ENCODE measurements at regions not wholly inside any gene's neighbourhood (a gene's known extent, or its start where the extent isn't known, plus 50 kb on each side); places are given as distances from the start of the nearest gene placed in this dataset.
"Not testable (repeated sequence)": the region's sequence is repeated elsewhere in the genome, so short reads cannot be mapped to it uniquely, and the experiment has no call there.

DNA sequence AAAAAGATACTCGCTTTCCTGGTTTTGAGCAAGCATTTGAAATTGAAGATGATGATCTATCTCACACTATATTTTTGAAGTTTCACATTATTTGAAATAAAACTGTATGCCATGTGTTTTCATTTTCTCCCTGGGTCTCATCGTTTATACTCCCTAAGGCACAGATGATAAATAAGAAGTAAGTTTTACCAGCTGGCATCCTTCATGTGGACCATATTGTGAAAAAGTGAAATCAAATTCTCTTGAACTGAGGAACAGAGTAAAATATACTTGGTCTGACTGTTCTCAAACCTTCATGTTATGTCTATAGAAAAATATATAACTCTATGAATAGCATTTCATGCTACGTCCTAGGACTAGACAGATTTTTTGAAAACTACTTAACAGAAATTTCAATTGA lies 1600.9 kb upstream of the C9orf72 start:
- Histone ChIP-seq H3K4me3 (no peak overlapping the region), H3K27ac (no peak overlapping the region), H3K4me1 (no peaks in the 10 kb centered on the region), H3K36me3 (no peaks in the 10 kb centered on the region), H3K27me3 (no peaks in the 10 kb centered on the region), H3K9me3 (no peaks in the 10 kb centered on the region)
- TF ChIP-seq, protein P1, sequence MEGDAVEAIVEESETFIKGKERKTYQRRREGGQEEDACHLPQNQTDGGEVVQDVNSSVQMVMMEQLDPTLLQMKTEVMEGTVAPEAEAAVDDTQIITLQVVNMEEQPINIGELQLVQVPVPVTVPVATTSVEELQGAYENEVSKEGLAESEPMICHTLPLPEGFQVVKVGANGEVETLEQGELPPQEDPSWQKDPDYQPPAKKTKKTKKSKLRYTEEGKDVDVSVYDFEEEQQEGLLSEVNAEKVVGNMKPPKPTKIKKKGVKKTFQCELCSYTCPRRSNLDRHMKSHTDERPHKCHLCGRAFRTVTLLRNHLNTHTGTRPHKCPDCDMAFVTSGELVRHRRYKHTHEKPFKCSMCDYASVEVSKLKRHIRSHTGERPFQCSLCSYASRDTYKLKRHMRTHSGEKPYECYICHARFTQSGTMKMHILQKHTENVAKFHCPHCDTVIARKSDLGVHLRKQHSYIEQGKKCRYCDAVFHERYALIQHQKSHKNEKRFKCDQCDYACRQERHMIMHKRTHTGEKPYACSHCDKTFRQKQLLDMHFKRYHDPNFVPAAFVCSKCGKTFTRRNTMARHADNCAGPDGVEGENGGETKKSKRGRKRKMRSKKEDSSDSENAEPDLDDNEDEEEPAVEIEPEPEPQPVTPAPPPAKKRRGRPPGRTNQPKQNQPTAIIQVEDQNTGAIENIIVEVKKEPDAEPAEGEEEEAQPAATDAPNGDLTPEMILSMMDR (IDR thresholded peaks at IDR 0.05) = no peak
- intact Hi-C loops (cut with DNase I) = no loop called here
- ATAC-seq = no peak
- no peak for DNase-seq

DNA sequence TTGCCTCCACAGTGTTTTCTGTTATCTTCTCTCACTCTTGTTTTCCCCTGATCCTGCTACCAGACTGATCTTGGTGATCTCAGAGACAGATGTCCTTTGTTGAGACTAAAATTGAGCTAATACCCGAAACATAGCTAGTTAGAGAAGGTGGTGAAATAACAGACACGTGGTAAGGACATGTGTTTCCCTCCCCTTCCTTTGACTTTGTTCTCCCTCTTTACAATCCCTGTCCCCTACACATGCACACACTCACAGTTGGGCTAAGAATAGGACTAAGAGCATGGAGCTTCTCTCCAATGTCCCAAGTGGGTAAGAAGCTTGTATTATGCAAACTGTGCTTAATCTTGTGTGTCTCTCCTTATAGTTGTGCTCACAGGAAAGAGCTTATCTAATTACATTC lies 1603.0 kb upstream of the C9orf72 start:
- DNase-seq (no peak), ATAC-seq (no peak)
- H3K27ac ChIP-seq = no peak overlapping the region
- TF ChIP-seq, protein P1 (IDR thresholded peaks at IDR 0.05) = no peak
- no peaks in the 10 kb centered on the region for H3K9me3 ChIP-seq
- no peaks in the 10 kb centered on the region for H3K36me3 ChIP-seq
- no peaks in the 10 kb centered on the region for H3K4me1 ChIP-seq
- H3K4me3 ChIP-seq = no peak overlapping the region
- intact Hi-C loops (cut with DNase I) = no loop called here
- H3K27me3 ChIP-seq = no peaks in the 10 kb centered on the region

DNA sequence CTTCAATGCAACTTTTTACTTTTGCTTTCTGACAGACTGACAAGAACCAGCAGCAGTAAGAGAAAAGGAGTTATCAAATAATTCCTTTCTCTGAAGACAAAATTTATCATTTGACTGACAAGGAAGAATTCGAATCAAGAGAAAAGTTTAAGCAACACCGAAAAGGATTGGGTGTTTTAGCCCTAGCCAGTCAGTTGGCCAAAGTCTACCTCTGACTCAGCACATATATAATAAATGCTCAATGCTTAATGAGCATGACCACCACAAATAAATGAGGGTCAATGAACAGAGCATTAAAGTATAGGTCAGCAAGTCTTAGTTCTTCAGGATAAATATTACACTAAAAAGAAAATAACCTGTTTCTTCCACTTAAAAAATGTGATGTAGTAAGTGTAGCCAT lies 1603.5 kb upstream of the C9orf72 start:
- DNase-seq = no peak

DNA sequence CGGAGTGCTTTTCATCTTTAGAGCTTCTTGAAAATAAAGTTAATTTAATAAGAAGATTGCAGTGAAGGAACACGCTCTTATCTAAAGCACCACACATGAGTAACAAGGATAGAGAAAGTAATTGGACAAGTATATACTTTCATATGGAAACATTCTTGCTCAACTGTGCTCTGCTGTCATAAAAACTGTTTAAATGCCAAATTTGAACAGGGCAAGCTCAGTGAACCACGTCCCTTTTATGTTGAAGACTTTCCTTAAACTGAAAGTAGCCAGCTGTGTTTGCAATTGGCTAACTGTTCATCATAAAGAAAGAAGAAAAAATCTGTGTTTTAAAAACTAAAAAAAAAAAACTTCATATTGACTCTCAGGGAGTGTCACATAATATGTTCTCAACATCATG lies 1610.7 kb upstream of the C9orf72 start:
- Histone ChIP-seq H3K27ac (no peak overlapping the region), H3K4me1 (no peaks in the 10 kb centered on the region), H3K9me3 (no peaks in the 10 kb centered on the region), H3K4me3 (no peak overlapping the region), H3K36me3 (no peaks in the 10 kb centered on the region), H3K27me3 (no peaks in the 10 kb centered on the region)
- ATAC-seq (no peak), DNase-seq (peak in 2 of 4 donors; percentile 17 to 34)
- TF ChIP-seq, protein P1 (IDR thresholded peaks at IDR 0.05) = no peak
- intact Hi-C loops (cut with DNase I) = no loop called here

More for the DNA sequence above, 1603.5 kb upstream of the C9orf72 start:
- no peaks in the 10 kb centered on the region for H3K9me3 ChIP-seq
- TF ChIP-seq, protein P1 (IDR thresholded peaks at IDR 0.05) = no peak
- H3K27me3 ChIP-seq = no peaks in the 10 kb centered on the region
- no peak for ATAC-seq
- no peak overlapping the region for H3K27ac ChIP-seq
- H3K4me3 ChIP-seq = no peak overlapping the region
- no peaks in the 10 kb centered on the region for H3K4me1 ChIP-seq
- intact Hi-C loops (cut with DNase I) = no loop called here
- no peaks in the 10 kb centered on the region for H3K36me3 ChIP-seq

DNA sequence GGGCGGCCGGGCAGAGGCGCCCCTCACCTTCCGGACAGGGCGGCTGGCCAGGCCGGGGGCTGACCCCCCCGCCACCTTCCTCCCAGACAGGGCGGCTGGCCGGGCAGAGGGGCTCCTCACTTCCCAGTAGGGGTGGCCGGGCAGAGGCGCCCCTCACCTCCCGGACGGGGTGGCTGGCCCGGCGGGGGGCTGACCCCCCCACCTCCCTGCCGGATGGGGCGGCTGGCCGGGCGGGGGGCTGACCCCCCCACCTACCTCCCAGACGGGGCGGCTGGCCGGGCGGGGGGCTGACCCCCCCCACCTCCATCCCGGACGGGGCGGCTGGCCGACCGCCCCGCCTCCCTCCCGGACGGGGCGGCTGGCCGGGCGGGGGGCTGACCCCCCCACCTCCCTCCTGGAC lies 1615.5 kb upstream of the C9orf72 start:
- peak in 1 of 4 donors; percentile 37 for DNase-seq
- ATAC-seq; H3K36me3 ChIP-seq; intact Hi-C loops (cut with DNase I); H3K9me3 ChIP-seq; H3K4me1 ChIP-seq; H3K4me3 ChIP-seq; H3K27ac ChIP-seq; H3K27me3 ChIP-seq: not testable (repeated sequence)

DNA sequence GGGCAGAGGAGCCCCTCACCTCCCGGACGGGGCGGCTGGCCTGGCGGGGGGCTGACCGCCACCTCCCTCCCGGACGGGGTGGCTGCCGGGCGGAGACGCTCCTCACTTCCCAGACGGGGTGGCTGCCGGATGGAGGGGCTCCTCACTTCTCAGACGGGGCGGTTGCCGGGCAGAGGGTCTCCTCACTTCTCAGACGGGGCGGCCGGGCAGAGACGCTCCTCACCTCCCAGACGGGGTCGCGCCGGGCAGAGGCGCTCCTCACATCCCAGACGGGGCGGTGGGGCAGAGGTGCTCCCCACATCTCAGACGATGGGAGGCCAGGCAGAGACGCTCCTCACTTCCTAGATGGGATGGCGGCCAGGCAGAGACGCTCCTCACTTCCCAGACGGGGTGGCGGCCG lies 1615.9 kb upstream of the C9orf72 start:
- H3K27ac ChIP-seq; H3K9me3 ChIP-seq; H3K36me3 ChIP-seq; intact Hi-C loops (cut with DNase I); H3K4me1 ChIP-seq; H3K27me3 ChIP-seq; DNase-seq; ATAC-seq; H3K4me3 ChIP-seq: not testable (repeated sequence)
